ENCODE measurements at regions not wholly inside any gene's neighbourhood (a gene's known extent, or its start where the extent isn't known, plus 50 kb on each side); places are given as distances from the start of the nearest gene placed in this dataset.

DNA sequence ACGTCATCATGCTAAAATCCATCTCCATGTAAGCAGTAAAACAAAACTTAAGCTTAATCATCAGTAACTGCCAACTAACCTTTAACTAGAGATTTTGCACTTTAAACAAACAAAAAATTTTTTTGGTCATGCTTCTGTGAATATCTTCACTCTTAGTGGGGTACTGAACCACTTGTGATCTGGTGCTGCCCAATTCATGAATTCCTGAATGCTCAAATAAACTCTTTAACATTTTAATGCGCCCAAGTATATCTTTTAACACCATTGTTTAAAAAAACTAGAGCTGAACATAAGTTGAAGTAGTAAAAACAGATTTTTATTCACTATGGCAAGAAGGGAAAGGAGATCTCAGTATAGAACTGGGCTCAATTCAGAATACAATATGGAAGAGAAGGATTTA is 196.9 kb upstream of the USP24 start:
- no peak for DNase-seq (ENCODE audit: low read depth)

DNA sequence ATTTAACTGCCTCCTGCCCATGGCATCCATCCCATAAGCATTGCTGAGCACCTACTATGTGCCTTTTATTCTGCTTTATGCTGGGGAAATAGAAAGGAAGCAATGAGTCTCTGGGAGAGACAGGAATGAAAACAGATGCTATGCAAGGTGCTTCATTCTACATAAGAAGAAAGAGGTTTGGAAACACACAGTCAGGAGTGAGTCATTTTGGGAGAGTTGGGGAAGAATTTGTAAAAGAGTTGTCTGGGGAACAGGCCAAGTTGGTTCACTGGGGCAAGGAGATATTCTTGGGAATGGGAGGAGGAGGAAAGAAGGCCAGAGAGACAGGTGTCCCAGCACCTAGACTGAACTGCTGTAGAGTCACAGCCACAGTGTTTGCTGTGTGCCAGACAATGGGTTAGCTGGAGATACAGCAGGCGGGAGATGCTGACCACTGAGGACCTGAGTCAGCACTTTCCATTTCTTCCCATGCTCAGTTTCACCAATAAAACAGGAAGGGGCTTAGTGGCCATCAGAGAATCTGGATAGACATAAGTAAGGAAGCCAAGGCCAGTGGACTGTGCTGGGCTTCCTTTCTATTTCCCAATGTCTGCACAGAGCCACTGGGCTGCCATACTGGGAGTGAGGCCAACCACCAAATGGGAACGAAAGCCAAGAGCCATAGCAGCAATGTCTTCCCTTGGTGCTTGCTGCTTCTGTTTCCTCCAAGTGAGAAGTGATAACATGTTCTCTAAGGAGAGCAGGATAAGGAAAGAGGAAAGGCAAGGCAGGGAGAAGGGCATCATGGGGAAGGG is 187.7 kb upstream of the USP24 start:
- no peak for DNase-seq (ENCODE audit: low read depth)

DNA sequence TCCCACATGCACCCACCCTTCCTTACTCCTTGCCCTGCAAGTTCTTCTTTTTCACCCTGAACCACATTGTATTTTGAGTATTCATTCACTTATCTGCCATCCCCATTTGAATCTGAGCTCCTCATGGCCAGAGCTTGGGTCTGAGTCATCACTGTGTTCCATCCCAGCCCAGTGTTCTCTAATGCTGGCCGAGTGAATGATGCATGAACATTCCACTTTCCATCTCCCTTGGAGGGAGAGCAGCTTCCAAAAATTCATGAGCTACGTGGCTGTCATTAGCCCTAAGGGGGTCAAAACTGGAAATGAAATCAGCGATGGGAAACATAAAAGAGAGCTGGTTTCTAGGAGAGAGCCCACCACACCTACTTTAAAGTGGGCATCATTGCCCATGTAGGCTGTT is 187.0 kb upstream of the USP24 start:
- no peak for DNase-seq (ENCODE audit: low read depth)

DNA sequence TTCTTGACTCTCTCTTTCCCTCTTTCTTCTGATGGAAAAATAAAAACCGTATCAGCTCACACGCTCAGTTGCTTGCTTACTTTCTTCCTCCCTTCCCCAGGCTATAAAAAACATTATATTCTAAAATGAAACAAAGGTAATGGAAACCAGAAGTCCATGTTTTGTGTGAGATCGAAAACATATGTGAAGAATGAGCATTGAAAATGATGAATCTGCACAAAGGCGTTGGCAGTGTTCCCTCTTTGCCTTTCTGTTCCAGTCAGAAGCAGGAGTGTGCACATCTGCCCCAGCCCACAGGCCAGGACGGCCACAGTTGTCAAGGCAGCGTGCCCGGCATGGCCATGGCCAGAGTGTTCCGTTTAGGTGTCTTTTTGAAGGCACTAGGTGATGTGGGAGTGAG is 185.3 kb upstream of the USP24 start:
- no peak for DNase-seq (ENCODE audit: low read depth)

DNA sequence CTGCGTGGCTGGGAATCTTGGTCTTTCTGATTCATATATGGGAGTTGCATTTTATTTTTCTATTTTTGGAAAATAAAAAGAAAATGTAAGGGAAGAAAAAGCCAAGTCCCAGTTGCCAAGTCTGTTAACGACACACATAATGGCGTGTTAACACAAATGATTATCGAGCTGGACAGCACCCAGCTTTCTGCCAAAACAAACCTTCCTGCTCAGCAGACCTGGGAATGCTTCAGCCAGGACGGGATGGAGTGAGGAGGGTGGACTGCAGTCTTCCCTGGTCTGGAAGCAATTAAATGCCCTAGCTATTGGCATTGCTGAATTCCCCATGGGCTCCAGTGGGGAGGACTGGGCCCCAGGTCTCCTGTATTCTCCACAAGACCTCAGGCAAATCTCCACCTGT is 184.2 kb upstream of the USP24 start:
- no peak for DNase-seq (ENCODE audit: low read depth)

DNA sequence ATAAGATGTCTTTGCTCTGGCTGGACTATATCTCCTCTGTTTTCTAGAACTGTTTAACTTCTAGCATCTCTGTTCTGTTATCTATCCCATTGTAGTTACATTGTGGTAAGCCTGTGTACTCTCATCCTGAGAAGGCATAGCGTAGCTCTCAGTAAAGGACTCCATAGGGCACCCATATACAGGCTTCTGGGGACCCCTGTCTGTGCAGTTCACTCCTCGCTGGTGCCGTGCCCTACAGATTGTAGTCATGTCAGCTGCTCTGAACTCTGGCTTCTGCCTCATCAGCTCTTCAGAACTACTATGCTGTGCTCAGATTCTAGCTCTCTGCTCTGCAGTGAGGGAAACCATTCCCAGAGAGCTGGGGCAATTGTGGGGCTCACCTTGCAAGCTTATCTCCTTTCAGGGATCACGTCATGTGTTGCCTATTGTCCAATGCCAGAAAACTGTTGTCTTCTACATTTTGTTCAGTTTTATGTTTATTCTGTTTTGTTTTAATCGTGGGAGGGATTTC is 181.3 kb upstream of the USP24 start:
- no peak for DNase-seq (ENCODE audit: low read depth)

DNA sequence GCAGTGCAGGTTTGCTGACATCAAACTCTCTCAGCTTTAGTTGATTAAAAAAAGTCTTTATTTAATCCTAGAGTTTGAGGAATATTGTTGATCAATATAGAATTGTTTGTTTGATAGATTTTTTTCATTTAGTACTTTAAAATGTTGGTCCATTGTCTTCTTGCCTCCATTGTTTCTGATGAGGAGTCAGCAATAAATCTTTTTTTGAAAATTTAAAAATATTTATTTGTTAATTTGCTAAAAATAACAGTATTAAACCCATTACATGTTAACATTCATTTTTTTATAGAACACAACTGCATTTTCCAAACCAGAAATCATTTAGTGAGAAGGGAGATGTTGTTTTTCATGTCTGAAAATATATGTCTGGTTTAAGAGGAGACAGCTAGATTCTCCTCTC is 173.8 kb upstream of the USP24 start:
- no peak for DNase-seq (ENCODE audit: low read depth)

DNA sequence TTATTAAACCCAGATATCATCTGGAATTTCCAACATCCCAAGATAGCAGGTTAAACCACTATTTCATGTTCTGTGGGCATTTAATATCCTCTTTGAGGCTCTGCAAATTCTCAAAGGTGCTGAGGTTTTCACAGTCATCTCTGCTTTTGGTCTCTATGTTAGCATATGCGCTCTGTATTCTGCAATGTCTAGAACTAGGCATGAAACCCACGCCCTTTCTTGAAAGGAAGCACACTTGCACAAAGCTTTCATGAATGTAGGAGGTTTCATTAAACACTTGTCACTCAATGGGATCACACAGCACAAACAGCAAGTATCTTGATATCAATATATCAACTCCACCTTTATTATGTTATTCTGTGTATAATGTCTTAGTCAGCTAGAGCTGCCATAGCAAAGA is 172.0 kb upstream of the USP24 start:
- DNase-seq (ENCODE audit: low read depth): no peak

DNA sequence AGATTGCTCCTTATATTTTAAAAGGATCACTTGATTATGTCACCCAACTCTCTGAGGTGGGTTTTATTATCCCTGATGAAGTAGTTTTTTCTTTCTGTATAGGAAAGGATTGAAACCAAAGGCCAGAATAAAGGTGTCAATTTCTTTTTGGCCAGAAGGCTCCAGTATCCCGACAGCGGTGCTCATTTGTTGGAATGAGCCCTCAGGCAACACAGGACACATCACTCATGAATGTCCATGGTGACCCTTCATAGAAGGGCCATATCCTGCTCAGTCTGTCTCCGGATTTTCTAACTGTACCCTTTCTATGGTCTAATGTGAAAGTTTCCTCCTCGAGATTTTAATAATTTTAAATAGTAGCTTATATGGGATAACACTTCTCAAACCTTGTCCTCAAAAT is 171.3 kb upstream of the USP24 start:
- no peak for DNase-seq (ENCODE audit: low read depth)

DNA sequence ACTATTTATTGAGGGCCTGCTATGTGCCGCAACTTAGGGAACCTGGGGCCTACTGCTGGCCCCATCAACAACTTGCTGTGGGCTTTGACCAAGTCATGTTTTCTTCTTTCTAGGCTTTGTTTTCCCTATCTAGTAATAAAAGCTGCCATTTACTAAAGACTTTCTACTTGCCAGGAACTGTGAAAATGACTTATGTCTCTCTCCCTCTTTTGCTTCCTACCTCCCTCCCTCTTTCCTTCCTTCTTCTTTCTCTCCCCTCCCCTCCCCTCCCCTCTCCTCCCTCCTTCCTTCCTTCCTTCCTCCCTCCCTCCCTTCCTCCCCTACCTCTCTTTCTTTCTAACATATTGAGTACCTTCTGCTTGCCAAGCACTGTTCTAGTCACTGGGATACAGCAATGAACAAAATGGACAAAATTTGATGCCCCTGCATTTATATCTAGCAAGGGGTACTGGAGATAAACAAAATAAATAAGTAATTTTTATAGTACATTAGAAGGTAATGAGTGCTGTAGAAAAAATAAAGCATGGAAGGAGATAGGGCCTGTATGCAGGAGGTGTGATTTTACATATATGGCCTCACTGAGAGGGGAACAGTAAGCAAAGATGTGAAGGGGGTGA is 170.3 kb upstream of the USP24 start:
- no peak for DNase-seq (ENCODE audit: low read depth)

DNA sequence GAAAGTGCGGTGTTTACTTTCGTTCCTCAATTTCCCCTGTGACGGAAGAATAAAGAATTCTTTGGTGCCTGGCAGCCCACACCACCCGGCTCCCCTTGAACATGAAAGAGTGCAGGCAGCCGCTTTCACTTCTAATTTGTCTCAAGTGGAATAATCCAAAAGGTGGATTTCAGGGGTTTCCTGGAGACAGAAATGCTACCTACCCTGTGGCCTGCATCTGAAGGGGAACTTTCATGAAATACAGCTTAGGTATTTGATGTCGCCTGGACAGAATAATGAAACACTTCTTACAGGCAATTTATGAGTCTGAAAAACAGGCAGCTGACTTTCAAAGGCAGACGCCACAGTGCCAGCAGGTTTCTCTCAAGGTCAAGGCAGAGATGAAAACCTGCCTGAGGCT is 169.5 kb upstream of the USP24 start:
- no peak for DNase-seq (ENCODE audit: low read depth)

DNA sequence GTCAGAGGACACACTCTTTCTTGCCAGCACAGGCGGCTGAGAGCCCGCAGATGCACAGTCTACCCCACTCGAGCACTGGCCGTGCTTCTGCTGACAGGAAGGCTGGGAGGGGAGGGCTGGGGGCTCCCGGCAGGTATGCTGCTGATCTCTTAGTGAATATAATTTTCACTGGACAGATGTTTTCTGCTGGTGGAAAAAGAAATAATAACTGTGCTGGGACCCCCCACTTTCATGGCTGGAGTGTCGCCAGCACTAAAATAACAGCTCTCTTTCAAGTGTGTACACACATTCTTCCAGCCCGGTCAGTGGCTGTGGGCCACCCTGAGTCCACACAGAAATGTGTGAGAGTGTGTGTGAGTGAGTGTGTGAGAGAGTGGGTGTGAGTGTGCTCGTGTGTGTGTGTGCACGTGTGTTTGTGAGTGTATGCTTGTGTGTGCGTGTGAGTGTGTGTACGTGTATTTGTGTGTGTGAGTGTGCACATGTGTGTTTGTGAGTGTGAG is 167.7 kb upstream of the USP24 start:
- DNase-seq (ENCODE audit: low read depth): no peak

DNA sequence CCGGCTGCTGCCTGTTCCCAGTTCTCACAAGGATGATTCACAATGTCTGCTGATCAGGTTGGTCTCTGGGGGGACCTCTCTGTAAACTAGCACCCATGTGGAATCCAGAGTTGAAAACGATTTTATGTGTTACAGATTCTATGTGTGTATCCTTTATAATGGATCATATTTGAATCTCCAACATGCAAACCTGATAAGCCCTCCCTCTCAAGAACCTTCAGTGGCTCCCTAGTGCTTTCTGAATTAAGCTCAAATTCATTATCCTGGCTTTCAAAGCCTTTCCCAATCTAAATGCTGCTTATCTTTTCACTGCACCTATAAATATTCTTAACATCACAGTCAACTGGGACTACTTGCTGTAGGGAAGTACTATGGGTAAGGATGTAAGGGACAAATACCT is 166.8 kb upstream of the USP24 start:
- DNase-seq (ENCODE audit: low read depth): no peak

DNA sequence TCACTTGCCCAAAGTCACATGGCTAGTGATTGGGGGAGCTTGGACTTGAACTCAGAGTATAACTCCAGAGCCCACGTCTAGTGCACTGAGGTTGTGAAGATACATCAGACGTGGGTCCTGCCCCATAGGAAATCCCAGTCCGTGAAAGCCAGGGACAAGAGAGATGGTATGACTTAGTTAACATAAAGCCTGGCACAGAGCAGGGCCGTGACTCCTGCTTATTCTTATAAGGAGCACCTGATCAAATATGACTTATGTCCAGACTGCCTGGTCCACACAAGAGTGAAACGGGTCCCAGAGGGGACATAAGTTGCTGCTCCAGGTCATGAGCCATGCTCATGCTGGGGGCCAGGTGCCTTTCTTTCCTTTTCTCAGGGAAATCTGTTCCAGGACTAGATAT is 166.3 kb upstream of the USP24 start:
- DNase-seq (ENCODE audit: low read depth): no peak

DNA sequence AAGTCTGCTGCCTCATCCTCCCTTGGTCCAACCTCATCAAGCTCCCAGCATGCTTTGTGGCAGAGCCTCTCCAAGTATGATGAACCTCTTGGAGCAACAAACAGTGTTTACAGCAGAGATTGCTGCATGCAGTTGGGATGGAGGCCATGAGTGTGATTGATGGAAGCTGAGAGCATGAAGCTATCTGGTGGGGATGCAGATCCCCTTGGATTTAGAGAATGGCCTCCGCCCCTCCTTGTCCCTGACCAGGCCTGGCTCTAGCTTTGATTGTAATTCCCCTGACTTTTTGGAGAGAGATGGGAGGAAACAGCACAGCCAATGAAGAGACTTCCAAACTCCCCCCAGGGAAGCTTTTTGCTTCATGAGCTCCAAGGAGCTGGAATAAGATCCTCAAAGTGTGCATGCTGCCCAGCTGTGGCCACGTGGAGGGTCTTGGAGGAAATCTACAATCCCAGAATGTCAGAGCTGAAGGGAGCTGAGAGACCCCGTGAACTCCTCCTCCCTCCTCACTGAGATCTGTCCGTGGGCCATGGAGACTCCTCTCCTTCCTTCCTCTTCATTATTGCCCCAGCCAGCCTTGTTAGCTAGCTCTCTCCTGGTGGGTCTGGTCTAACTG is 165.3 kb upstream of the USP24 start:
- DNase-seq (ENCODE audit: low read depth): no peak

DNA sequence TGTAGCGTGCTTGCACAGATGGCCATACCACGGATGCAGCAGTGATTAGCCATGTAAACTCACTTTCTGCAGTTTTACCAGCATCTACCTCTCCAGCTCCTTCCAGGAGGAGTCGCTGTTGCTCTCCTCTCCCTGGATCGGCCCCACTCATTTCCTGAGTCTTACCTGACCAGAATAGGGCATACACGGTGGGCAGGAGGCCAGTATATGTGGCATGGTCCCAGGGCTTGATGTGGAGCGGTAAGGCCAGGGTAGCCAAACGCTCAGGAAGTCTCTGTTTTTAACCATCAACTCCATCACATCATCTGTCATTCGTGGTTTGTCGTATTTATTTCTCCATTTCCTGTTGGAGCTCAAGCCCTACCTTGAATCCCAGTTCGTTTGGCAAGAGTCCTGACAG is 163.4 kb upstream of the USP24 start:
- no peak for DNase-seq (ENCODE audit: low read depth)

DNA sequence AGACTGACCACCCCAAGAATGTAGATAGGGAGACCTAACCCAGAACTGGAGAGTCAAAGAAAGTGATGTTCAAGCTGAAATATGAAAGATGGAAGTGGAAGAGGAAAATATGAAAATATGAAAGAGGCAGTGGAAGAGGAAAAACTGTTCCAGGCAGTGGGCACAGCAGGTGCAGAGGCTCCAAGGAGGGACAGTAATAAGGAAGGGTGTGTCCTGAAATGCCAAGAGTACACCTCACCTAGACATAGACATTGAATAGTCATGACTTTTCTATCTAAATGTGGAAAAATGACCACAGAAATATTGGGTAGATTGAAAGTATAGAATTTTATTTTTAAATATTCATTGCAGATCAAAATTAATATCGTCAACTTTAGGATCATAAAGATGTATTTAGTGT is 161.7 kb upstream of the USP24 start:
- no peak for DNase-seq (ENCODE audit: low read depth)

DNA sequence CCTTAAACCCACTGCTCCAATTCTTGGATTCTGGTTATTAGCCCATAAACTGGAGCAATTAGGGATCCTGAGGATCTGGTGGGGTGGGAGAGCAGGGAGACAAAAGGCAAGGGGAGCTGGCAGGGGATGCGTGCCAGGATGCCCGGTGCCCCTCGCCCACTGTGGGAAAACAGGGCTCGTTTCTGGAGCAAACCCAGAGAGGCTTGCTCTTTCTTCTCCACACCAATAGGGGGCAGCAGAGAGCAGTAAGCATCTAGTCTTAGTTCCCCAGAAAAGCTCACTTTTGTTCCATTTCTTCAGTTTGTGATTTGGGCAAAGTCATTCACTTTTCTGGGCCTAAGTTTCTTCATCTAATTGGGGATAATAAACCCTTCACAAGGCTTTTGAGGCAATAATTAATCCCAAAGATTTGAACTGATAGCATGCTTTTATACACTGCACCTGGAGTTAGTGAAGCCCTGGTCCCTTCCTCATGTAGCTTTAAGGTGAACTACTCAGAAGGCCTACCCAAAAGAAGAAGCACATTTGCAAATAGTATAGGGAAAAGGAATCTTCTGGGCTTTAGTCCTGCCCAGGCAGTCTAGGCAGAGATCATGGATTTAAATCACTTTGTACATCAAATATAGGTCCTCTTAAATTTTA is 160.6 kb upstream of the USP24 start:
- no peak for DNase-seq (ENCODE audit: low read depth)

DNA sequence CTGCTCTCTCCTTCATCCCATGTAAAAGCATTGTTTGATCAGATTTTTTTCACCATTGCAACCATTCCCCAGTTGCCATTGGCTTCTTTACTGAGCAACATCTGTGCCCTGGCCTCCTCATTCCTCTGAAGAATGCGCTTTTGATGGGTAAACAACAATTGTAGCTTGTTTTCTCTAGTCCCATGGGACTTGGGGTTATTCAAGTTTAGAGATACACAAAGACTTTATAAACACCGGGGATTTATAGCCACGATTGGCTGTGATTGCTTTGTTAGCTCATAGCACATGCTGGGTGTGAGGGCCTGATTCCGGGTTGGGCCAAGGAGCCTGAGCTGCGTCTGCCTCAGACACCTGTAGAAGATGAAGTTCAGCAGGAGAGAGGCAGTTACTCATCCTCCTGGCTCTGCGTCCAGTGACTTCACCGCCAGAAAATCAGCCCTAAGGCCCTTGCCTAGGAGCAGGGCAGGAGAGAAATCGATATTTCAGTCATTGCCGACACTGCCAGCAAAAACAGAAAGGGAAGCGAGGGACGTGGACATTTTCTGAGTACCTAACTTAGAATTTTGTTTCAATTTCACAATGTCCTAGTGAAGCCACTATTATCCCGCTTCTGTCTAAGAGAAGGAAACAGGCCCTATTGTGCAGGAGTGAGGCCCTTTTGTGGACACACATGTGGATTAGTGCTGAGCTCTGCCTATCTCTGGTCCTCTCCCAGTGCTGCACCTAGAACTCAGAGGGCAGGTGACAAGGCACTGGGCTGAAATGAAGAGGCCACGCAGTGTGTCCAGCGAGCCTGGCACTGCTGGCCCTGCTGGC is 159.8 kb upstream of the USP24 start:
- DNase-seq (ENCODE audit: low read depth): no peak

DNA sequence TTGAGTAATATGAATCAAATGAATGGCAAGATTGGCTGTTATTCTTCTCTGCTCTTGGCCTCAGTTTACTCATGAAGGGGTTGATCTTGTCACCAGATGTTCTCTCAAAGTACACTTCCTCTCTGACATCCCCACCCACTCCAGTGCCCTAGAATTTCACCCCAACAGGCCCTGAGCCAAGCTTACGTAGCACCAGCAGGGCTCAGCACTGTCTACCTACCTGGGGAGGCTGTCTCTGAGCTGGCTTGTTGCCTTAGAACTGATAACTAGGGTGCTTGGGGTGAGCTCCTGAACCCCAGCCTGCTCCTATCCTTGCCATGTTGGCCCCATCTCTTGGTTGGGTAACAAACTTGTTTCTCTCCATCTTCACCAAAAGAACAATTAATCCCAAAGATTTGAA is 159.1 kb upstream of the USP24 start:
- DNase-seq (ENCODE audit: low read depth): no peak

DNA sequence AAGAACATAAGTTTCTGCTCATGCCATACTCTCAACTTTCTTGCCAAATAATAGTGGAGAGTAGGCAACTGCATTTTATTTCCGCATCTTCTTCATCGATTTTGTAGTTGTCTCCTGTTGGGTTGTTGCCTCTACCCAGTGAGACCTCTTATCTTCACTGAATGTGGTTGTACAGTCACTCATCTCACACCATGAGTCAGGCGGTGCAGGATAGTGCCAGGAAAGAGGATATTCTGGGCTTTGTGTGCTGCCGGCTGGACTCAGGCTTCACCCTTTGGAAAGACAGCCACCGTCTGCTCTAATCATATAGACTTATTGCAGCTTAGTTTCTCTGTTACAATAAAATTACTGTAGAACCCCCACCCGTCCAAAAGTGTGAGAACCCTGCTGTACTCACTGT is 154.3 kb upstream of the USP24 start:
- DNase-seq (ENCODE audit: low read depth): no peak

DNA sequence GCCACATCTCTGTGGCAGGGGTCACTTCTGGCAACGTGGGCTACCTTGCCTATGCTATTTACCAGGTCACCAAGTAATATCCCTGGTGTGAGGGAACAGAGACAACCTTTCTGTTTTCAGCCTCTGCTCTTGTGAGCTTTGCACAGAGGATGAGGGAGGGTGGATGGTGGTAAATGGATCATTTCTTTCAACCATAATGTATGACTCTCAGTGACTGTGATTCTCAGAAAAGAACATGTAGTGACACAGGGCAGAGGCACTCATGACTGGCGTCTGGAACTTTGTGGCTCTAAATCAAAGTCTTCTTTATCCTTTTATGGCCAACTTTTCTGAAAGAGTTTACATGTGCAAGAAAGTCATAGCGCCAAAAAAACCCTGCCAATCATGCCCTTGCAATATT is 153.5 kb upstream of the USP24 start:
- DNase-seq (ENCODE audit: low read depth): no peak
